OCI-LY3 (cell line): ENCODE measurements at regions not wholly inside any gene's neighbourhood (a gene's known extent, or its start where the extent isn't known, plus 50 kb on each side); places are given as distances from the start of the nearest gene placed in this dataset.

Experiments
- H2AFZ ChIP-seq: fragments of 200-600, 300-600 bp; shearing (Covaris generic); 2 replicates; pipeline ENCODE4 v1.6.0; 2014; ENCODE audit warnings: antibody characterized with exemption, low read depth, low read length
- H3K27ac ChIP-seq: fragments of 200-600, 300-600 bp; sonication (generic); 2 replicates; pipeline ENCODE4 v1.5.1; 2014; ENCODE audit warnings: mild to moderate bottlenecking, low read length, moderate library complexity, mixed read lengths
- H3K27me3 ChIP-seq: fragments of 200-600, 300-600 bp; sonication (generic); 2 replicates; pipeline ENCODE4 v1.6.1; 2014; ENCODE audit warnings: low read depth, low read length, mixed read lengths
- H3K36me3 ChIP-seq: fragments of 200-600, 300-600 bp; sonication (generic); replicated peaks from 2 replicates; pipeline ENCODE3; 2014; ENCODE audit warnings: low read depth, low read length, mixed read lengths
- H3K4me1 ChIP-seq: fragments of 300-600, 200-600 bp; sonication (generic); 2 replicates; pipeline ENCODE4 v1.6.1; 2014; ENCODE audit warnings: low read length, mixed read lengths
- H3K4me2 ChIP-seq: fragments of 200-600, 300-600 bp; sonication (generic); 2 replicates; pipeline ENCODE4 v1.6.1; 2014; ENCODE audit warnings: low read length, mixed read lengths
- H3K4me3 ChIP-seq: fragments of 300-600, 200-600 bp; sonication (generic); 2 replicates; pipeline ENCODE4 v1.5.1; 2014; ENCODE audit warnings: antibody characterized with exemption, mild to moderate bottlenecking, low read length, moderate library complexity
- H3K79me2 ChIP-seq: fragments of 300-600, 200-600 bp; shearing (Covaris generic); 2 replicates; pipeline ENCODE4 v1.6.1; 2014; ENCODE audit warnings: mild to moderate bottlenecking, low read length, mixed read lengths
- H3K9ac ChIP-seq: fragments of 300-600, 200-600 bp; shearing (Covaris generic); 2 replicates; pipeline ENCODE4 v1.6.0; 2014; ENCODE audit warnings: mild to moderate bottlenecking, low read length, moderate library complexity
- H3K9me3 ChIP-seq: fragments of 200-600, 300-600 bp; shearing (Covaris generic); 2 replicates; pipeline ENCODE4 v1.6.1; 2014; ENCODE audit warnings: low read length, mixed read lengths; ENCODE audit not compliant: insufficient read depth
- H4K20me1 ChIP-seq: fragments of 200-600, 300-600 bp; sonication (generic); 2 replicates; pipeline ENCODE4 v1.6.1; 2016; ENCODE audit warnings: low read length, mixed read lengths; ENCODE audit not compliant: insufficient read depth
- EZH2phosphoT487 ChIP-seq: fragments of 200-600 bp; shearing (Covaris generic); IDR thresholded peaks from 2 replicates; pipeline ENCODE4 v1.6.1; 2018; ENCODE audit warnings: antibody characterized with exemption, mixed run types, low read depth
- TF ChIP-seq, protein P1 (sequence below): fragments of 200-600, 300-600 bp; sonication (generic); IDR thresholded peaks from 2 replicates; pipeline ENCODE4 v1.5.1; 2014; ENCODE audit warnings: antibody characterized with exemption, low read length, low read depth

DNA sequence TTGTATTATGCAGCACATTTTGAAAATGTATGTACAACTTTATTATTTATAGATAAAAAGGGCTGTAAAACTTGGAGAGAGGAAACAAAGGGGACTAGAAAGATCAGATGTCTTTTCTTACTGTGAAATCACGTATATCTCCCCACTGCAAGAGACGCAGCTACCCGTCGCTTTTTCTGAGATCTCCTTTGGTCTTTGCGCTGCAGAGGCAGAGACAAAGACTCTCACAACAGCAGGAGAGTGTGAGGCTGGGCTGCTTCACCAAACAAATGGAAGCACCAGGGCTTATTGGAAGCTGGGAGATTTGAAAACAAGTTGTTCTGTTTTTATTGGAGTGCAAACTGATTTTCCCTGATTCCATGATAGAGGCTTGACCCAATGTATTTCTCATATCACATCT, 129.0 kb upstream of the PARD3B start:
- no peak overlapping the region for H3K4me2 ChIP-seq
- H3K4me3 ChIP-seq = no peak overlapping the region
- H3K9ac ChIP-seq = no peak overlapping the region
- no peaks in the 10 kb centered on the region for H3K36me3 ChIP-seq
- H2AFZ ChIP-seq = no peak overlapping the region
- no peak for TF ChIP-seq EZH2phosphoT487
- TF ChIP-seq, protein P1, sequence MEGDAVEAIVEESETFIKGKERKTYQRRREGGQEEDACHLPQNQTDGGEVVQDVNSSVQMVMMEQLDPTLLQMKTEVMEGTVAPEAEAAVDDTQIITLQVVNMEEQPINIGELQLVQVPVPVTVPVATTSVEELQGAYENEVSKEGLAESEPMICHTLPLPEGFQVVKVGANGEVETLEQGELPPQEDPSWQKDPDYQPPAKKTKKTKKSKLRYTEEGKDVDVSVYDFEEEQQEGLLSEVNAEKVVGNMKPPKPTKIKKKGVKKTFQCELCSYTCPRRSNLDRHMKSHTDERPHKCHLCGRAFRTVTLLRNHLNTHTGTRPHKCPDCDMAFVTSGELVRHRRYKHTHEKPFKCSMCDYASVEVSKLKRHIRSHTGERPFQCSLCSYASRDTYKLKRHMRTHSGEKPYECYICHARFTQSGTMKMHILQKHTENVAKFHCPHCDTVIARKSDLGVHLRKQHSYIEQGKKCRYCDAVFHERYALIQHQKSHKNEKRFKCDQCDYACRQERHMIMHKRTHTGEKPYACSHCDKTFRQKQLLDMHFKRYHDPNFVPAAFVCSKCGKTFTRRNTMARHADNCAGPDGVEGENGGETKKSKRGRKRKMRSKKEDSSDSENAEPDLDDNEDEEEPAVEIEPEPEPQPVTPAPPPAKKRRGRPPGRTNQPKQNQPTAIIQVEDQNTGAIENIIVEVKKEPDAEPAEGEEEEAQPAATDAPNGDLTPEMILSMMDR = no peak
- H3K9me3 ChIP-seq = no peaks in the 10 kb centered on the region
- H4K20me1 ChIP-seq = no peaks in the 10 kb centered on the region
- no peaks in the 10 kb centered on the region for H3K79me2 ChIP-seq
- no peaks in the 10 kb centered on the region for H3K4me1 ChIP-seq
- no peaks in the 10 kb centered on the region for H3K27me3 ChIP-seq
- H3K27ac ChIP-seq = no peak overlapping the region

DNA sequence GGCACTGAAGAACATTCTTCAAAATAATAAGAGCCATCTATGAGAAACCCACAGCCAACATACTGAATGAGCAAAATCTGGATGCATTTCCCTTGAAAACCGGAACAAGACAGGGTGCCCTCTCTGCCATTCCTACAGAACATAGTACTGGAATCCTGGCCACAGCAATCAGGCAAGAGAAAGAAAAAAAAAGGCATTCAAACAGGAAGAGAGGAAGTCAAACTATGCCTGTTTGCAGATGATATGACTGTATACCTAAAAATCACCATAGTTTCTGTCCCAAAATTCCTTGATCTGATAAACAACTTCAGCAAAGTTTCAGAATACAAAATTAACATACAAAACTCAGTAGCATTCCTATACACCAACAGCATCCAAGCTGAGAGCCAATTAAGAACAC, 119.5 kb upstream of the PARD3B start:
- Histone ChIP-seq H3K4me2 (no peak overlapping the region), H2AFZ (no peak overlapping the region), H3K27ac (no peak overlapping the region), H3K27me3 (no peaks in the 10 kb centered on the region), H3K4me3 (no peak overlapping the region), H3K36me3 (no peaks in the 10 kb centered on the region), H3K79me2 (no peaks in the 10 kb centered on the region), H3K4me1 (no peaks in the 10 kb centered on the region), H3K9me3 (no peaks in the 10 kb centered on the region), H4K20me1 (no peaks in the 10 kb centered on the region), H3K9ac (no peak overlapping the region)
- no peak for TF ChIP-seq EZH2phosphoT487
- TF ChIP-seq, protein P1 = no peak

DNA sequence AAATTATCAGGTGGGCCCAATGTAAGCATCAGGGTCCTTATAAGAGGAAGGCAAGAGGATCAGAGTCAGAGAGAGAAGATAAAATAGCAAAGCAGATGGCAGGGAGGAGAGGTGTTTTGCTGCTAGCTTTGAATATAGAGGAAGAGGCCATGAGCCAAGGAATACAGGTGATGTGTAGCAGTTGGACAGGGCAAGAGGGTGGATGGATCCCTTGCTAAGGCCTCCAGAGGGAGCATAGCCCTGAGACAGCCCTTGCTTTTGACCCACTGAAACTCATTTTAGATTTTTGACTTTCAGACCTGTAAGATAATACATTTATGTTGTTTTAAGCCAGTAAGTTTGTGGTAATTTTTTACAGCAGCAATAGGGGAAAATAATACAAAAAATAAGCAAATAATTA, 116.6 kb upstream of the PARD3B start:
- Histone ChIP-seq H3K9ac (no peak overlapping the region), H3K4me3 (no peak overlapping the region), H2AFZ (no peak overlapping the region), H3K4me1 (no peaks in the 10 kb centered on the region), H3K36me3 (no peaks in the 10 kb centered on the region), H3K4me2 (no peak overlapping the region), H3K27ac (no peak overlapping the region), H3K9me3 (peaks cover 3% of the 10 kb centered on the region; the same call in 1 of the 2 replicates), H3K79me2 (no peaks in the 10 kb centered on the region), H3K27me3 (no peaks in the 10 kb centered on the region), H4K20me1 (no peaks in the 10 kb centered on the region)
- no peak for TF ChIP-seq EZH2phosphoT487
- TF ChIP-seq, protein P1 = no peak

DNA sequence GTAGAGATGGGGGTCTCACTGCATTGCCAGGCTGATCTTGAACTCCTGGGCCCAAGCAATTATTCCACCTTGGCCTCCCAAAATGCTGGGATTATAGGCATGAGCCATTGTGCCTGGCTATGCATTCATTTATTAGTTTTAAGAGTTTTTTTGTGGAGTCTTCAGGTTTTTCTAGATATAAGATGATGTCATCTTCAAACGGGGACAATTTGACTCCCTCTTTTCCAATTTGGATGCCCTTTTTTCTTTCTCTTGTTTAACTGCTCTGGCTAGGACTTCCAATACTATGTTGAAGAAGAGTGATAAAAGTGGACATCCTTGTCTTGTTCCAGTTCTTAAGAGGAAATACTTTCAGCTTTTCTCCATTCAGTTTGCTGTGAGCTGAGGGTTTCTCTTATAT, 113.7 kb upstream of the PARD3B start:
- H3K4me3 ChIP-seq = no peak overlapping the region
- no peak overlapping the region for H3K4me2 ChIP-seq
- no peaks in the 10 kb centered on the region for H3K36me3 ChIP-seq
- TF ChIP-seq EZH2phosphoT487 = no peak
- peaks cover 3% of the 10 kb centered on the region; the same call in 1 of the 2 replicates for H3K9me3 ChIP-seq
- H3K9ac ChIP-seq = no peak overlapping the region
- no peaks in the 10 kb centered on the region for H3K4me1 ChIP-seq
- H3K27ac ChIP-seq = no peak overlapping the region
- H2AFZ ChIP-seq = no peak overlapping the region
- no peaks in the 10 kb centered on the region for H3K27me3 ChIP-seq
- no peaks in the 10 kb centered on the region for H4K20me1 ChIP-seq
- H3K79me2 ChIP-seq = no peaks in the 10 kb centered on the region

DNA sequence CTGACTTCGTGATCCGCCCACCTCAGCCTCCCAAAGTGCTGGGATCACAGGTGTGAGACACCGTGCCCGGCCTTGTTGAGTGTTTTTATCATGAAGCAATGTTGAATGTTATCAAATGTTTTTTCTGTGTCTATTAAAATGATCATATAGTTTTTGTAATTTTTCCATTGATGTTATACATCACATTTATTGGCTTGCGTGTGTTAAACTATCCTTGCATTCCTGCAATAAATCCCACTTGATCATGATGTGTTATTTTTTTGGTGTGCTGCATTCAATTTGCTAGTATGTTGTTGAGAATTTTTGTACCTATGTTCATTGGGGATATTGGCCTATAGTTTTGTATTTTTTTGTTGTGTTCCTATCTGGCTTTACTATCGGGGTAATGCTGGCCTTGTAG, 113.1 kb upstream of the PARD3B start:
- Histone ChIP-seq H2AFZ (no peak overlapping the region), H3K36me3 (no peaks in the 10 kb centered on the region), H3K4me1 (no peaks in the 10 kb centered on the region), H3K4me3 (no peak overlapping the region), H3K9ac (no peak overlapping the region), H3K9me3 (peaks cover 3% of the 10 kb centered on the region; the same call in 1 of the 2 replicates), H3K4me2 (no peak overlapping the region), H3K79me2 (no peaks in the 10 kb centered on the region), H4K20me1 (no peaks in the 10 kb centered on the region), H3K27me3 (no peaks in the 10 kb centered on the region), H3K27ac (no peak overlapping the region)
- TF ChIP-seq, protein P1 = no peak
- TF ChIP-seq EZH2phosphoT487 = no peak
